Upper lobe of left lung (tissue), 6 donors: ENCODE measurements at regions not wholly inside any gene's neighbourhood (a gene's known extent, or its start where the extent isn't known, plus 50 kb on each side); places are given as distances from the start of the nearest gene placed in this dataset.

Experiments used
- ATAC-seq, 2 donors: fragments of 200-7000 bp; cut with Tn5 transposase; one replicate each; pipeline ENCODE4 v1.9.1; 2022; ENCODE audit warnings: mild to moderate bottlenecking in 2 of 2, moderate library complexity in 2 of 2; ENCODE audit not compliant: low FRiP score in 2 of 2
- DNase-seq, 2 donors: peaks; one replicate each; pipeline ENCODE4 v3.0.0-alpha.2; 2019 to 2020
- H3K27ac ChIP-seq, 4 donors: fragments of 200-600 bp; sonication (generic); one replicate each; pipeline ENCODE4 v1.5.1; 2016 to 2019
- H3K27me3 ChIP-seq, 4 donors: fragments of 200-600 bp; sonication (generic); one replicate each; pipeline ENCODE4 v1.5.1; 2017 to 2019
- H3K36me3 ChIP-seq, 4 donors: fragments of 200-600 bp; sonication (generic); one replicate each; pipeline ENCODE4 v1.5.1; 2016 to 2019
- H3K4me1 ChIP-seq, 4 donors: fragments of 200-600 bp; sonication (generic); one replicate each; pipeline ENCODE4 v1.5.1; 2018 to 2019
- H3K4me3 ChIP-seq, 4 donors: fragments of 200-600 bp; sonication (generic); one replicate each; pipeline ENCODE4 v1.5.1; 2017 to 2019; ENCODE audit warnings: mild to moderate bottlenecking in 2 of 4, moderate library complexity in 1 of 4
- H3K9me3 ChIP-seq, 4 donors: fragments of 200-600 bp; sonication (generic); one replicate each; pipeline ENCODE4 v1.5.1; 2018 to 2019
- EP300 ChIP-seq, 4 donors: sonication (generic); formaldehyde crosslinking; IDR thresholded peaks; one replicate each; pipeline ENCODE4 v1.5.1; 2017; ENCODE audit warnings: antibody characterized with exemption in 4 of 4, control low read depth in 2 of 4
- POLR2A ChIP-seq, 4 donors: fragments of 450-650 bp; IDR thresholded peaks; one replicate each; pipeline ENCODE4 v1.5.1; 2016 to 2017; ENCODE audit warnings: antibody characterized with exemption in 4 of 4, mild to moderate bottlenecking in 2 of 4
- POLR2AphosphoS5 ChIP-seq, 2 donors: sonication (generic); formaldehyde crosslinking; IDR thresholded peaks; one replicate each; pipeline ENCODE4 v1.5.1; 2017; ENCODE audit warnings: antibody characterized with exemption in 2 of 2
- WGBS, 2 donors: methylation state at CpG; one replicate each; pipeline ENCODE4 v1.1.5; 2017 to 2018; 5-methylcytosine and 5-hydroxymethylcytosine counted together
- TF ChIP-seq, protein P1 (sequence below), 6 experiments: fragments of 450-650 bp in 4 of 6; fragments of 200-600 bp in 2 of 6; sonication (generic) in 2 of 6; IDR thresholded peaks; one replicate each; pipeline ENCODE4 v1.5.1; 2016 to 2019; ENCODE audit warnings: antibody characterized with exemption in 6 of 6
- donor health status: DM: no; HTN: no; CAD: no; lungs with moderate emphysema.
- donor health status: DM: no; HTN: yes; CAD: no; lungs with severe emphysema.

DNA sequence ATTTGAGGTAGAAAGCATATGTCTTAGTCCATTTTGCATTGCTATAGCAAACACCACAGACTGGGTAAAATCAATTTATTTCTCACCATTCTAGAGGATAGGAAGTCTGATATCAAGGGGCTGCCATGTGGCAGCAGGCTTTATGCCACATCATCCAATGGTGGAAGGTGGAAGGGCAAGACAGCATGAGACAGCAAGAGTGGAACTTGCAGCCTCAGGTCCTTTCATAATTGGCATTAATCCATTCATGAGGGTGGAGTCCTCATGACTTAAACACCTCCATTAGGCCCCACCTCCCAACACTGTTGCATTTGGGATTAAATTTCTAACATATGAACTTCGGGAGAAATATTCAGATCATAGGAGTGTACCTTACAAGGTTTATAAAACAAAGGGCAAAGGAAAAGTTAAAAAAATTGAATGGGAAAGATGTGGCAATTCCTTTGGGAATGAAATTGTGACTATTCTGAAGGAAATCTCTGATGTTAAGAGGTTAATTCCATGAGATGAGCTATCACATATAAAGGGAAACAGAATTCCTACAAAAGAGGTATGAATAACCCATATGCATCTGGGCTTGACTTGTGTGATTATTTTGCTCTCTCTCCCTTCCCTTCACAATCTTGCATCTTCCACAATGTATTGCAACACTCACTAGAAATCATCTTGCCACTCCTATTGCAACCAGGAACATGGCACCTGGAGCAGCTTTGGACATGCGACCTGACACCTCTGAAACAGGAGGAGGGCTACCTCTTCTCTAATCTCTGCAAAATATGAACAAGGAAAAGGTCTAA lies 507.8 kb downstream of the EPHA4 start:
- H3K4me3 ChIP-seq = no peak overlapping the region
- H3K36me3 ChIP-seq = no peaks in the 10 kb centered on the region
- TF ChIP-seq EP300 (IDR thresholded peaks at IDR 0.05) (no peak), POLR2A (IDR thresholded peaks at IDR 0.05) (no peak), POLR2AphosphoS5 (IDR thresholded peaks at IDR 0.05) (no peak)
- TF ChIP-seq, protein P1, sequence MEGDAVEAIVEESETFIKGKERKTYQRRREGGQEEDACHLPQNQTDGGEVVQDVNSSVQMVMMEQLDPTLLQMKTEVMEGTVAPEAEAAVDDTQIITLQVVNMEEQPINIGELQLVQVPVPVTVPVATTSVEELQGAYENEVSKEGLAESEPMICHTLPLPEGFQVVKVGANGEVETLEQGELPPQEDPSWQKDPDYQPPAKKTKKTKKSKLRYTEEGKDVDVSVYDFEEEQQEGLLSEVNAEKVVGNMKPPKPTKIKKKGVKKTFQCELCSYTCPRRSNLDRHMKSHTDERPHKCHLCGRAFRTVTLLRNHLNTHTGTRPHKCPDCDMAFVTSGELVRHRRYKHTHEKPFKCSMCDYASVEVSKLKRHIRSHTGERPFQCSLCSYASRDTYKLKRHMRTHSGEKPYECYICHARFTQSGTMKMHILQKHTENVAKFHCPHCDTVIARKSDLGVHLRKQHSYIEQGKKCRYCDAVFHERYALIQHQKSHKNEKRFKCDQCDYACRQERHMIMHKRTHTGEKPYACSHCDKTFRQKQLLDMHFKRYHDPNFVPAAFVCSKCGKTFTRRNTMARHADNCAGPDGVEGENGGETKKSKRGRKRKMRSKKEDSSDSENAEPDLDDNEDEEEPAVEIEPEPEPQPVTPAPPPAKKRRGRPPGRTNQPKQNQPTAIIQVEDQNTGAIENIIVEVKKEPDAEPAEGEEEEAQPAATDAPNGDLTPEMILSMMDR (IDR thresholded peaks at IDR 0.05) = no peak
- no peaks in the 10 kb centered on the region for H3K27me3 ChIP-seq
- ATAC-seq (no peak), DNase-seq (no peak)
- no peak overlapping the region for H3K27ac ChIP-seq
- H3K4me1 ChIP-seq = no peaks in the 10 kb centered on the region
- no peaks in the 10 kb centered on the region for H3K9me3 ChIP-seq
- WGBS, 2 donors = 87 to 95% methylated on average over 2 of the region's 2 CpGs

DNA sequence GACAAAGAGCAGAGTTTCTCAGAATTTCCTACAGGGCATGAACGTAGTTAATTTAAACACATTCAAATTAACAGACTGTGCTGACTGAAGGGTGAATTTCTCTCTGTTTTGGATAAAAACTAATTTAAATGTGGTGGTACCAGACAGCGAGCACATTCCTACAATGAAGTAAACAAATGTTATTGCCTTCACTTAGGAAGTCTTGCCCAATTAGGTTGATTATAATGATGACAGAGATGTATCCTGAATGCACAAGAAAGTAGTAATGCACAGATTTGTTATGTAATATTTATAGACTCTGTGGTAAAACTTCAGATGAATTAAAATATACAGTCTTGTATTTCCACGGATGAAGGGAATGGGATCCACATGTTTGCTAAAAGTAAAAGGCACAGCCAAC lies 507.2 kb downstream of the EPHA4 start:
- ATAC-seq = no peak
- H3K4me3 ChIP-seq = no peak overlapping the region
- no peaks in the 10 kb centered on the region for H3K27me3 ChIP-seq
- DNase-seq = no peak
- no peaks in the 10 kb centered on the region for H3K9me3 ChIP-seq
- H3K4me1 ChIP-seq = no peaks in the 10 kb centered on the region
- no peaks in the 10 kb centered on the region for H3K36me3 ChIP-seq
- TF ChIP-seq EP300 (IDR thresholded peaks at IDR 0.05) (no peak), POLR2AphosphoS5 (IDR thresholded peaks at IDR 0.05) (no peak), POLR2A (IDR thresholded peaks at IDR 0.05) (no peak)
- TF ChIP-seq, protein P1 (IDR thresholded peaks at IDR 0.05) = no peak
- H3K27ac ChIP-seq = no peak overlapping the region
- WGBS, 2 donors = 68 to 79% methylated on average over 3 of the region's 3 CpGs

DNA sequence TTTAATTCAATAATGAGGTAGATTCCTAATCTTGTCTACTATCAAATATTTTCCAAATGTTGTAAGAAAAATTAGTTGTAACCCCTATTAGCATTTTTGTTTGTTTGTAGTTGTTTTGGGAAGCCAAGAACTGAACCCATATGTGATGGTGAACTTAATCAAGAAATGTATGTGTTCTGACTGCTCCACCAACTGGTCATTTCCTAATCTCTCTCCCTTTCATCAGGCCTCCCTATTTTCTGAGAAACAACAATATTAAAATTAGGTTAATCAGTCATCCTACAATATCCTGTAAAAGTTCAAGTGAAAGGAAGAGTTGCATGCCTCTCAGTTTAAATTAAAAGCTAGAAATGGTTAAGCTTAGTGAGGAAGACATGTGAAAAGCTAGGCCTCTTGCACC lies 504.0 kb downstream of the EPHA4 start:
- no peaks in the 10 kb centered on the region for H3K36me3 ChIP-seq
- no peak for ATAC-seq
- H3K27ac ChIP-seq = no peak overlapping the region
- H3K4me1 ChIP-seq = no peaks in the 10 kb centered on the region
- H3K9me3 ChIP-seq = no peaks in the 10 kb centered on the region
- H3K27me3 ChIP-seq = no peaks in the 10 kb centered on the region
- TF ChIP-seq EP300 (IDR thresholded peaks at IDR 0.05) (no peak), POLR2AphosphoS5 (IDR thresholded peaks at IDR 0.05) (no peak), POLR2A (IDR thresholded peaks at IDR 0.05) (no peak)
- TF ChIP-seq, protein P1 (IDR thresholded peaks at IDR 0.05) = no peak
- no peak overlapping the region for H3K4me3 ChIP-seq
- no peak for DNase-seq

DNA sequence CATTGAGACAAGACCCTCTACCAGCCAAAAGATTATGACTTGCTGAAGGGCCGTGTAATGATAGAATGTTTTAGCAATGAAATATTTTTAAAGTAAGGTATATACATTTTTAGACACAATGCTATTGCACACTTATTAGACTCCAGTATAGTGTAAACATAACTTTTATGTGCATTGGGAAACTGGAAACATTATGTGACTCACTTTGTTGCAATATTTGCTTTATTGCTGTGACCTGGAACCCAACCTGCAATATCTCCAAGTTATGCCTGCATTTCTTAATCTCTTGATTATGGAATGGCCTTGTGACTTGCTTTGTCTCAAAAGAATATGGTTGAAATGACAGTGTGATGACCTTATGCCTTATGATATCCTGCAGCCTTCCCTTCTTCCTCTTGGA lies 502.0 kb downstream of the EPHA4 start:
- ATAC-seq = no peak
- Histone ChIP-seq H3K4me3 (no peak overlapping the region), H3K4me1 (no peaks in the 10 kb centered on the region), H3K9me3 (no peaks in the 10 kb centered on the region), H3K36me3 (no peaks in the 10 kb centered on the region), H3K27ac (no peak overlapping the region), H3K27me3 (no peaks in the 10 kb centered on the region)
- no peak for DNase-seq
- 94 to 100% methylated on average over 1 of the region's 1 CpG for WGBS, 2 donors
- TF ChIP-seq, protein P1 (IDR thresholded peaks at IDR 0.05) = no peak
- no peak for TF ChIP-seq EP300 (IDR thresholded peaks at IDR 0.05)
- no peak for TF ChIP-seq POLR2A (IDR thresholded peaks at IDR 0.05)
- TF ChIP-seq POLR2AphosphoS5 (IDR thresholded peaks at IDR 0.05) = no peak
